Neural progenitor cell (in vitro differentiated cells): ENCODE measurements at regions not wholly inside any gene's neighbourhood (a gene's known extent, or its start where the extent isn't known, plus 50 kb on each side); places are given as distances from the start of the nearest gene placed in this dataset.

ENCODE experiments used
- DNase-seq: peaks from one replicate; pipeline ENCODE4 v3.0.0-alpha.2; 2016; ENCODE audit warnings: low spot score
- H2AFZ ChIP-seq: fragments of 200-600 bp; sonication (generic); replicated peaks from 2 replicates; pipeline ENCODE4 v1.6.1; 2016; ENCODE audit warnings: antibody characterized with exemption
- H3F3A ChIP-seq: fragments of 200-600 bp; sonication (generic); 2 replicates; pipeline ENCODE4 v1.6.1; 2016; ENCODE audit warnings: antibody characterized with exemption, low read depth
- H3K27ac ChIP-seq: fragments of 200-600 bp; sonication (generic); 2 replicates; pipeline ENCODE4 v1.5.1; 2016; ENCODE audit warnings: mild to moderate bottlenecking
- H3K27me3 ChIP-seq: fragments of 200-600 bp; sonication (generic); 2 replicates; pipeline ENCODE4 v1.6.1; 2016; ENCODE audit warnings: mild to moderate bottlenecking, moderate library complexity
- H3K36me3 ChIP-seq: fragments of 200-600 bp; sonication (generic); 2 replicates; pipeline ENCODE4 v1.5.1; 2016
- H3K4me1 ChIP-seq: fragments of 200-600 bp; sonication (generic); 2 replicates; pipeline ENCODE4 v1.6.1; 2016; ENCODE audit warnings: mixed run types
- H3K4me2 ChIP-seq: fragments of 200-600 bp; sonication (generic); 2 replicates; pipeline ENCODE4 v1.6.1; 2016
- H3K4me3 ChIP-seq: fragments of 200-600 bp; sonication (generic); 2 replicates; pipeline ENCODE4 v1.5.1; 2016
- H3K79me2 ChIP-seq: fragments of 200-600 bp; sonication (generic); 2 replicates; pipeline ENCODE4 v1.6.1; 2016; ENCODE audit warnings: low read depth
- H3K9ac ChIP-seq: fragments of 200-600 bp; sonication (generic); 2 replicates; pipeline ENCODE4 v1.6.1; 2016
- H3K9me3 ChIP-seq: fragments of 200-600 bp; sonication (generic); 2 replicates; pipeline ENCODE4 v1.5.1; 2016; ENCODE audit warnings: low read depth
- H4K20me1 ChIP-seq: fragments of 200-600 bp; sonication (generic); 2 replicates; pipeline ENCODE4 v1.6.1; 2016; ENCODE audit warnings: low read depth
- H3K27ac Mint-ChIP-seq: 3 replicates; pipeline ENCODE4 v1.8.0; 2021; ENCODE audit warnings: mixed read lengths
- H3K27me3 Mint-ChIP-seq: 2 replicates; pipeline ENCODE4 v1.8.0; 2022; ENCODE audit warnings: low read depth, mild to moderate bottlenecking, inconsistent platforms, moderate library complexity, mixed read lengths; ENCODE audit not compliant: insufficient read depth
- H3K36me3 Mint-ChIP-seq: 3 replicates; pipeline ENCODE4 v1.8.0; 2021; ENCODE audit warnings: mixed read lengths
- H3K4me1 Mint-ChIP-seq: 3 replicates; pipeline ENCODE4 v1.8.0; 2021; ENCODE audit warnings: mixed read lengths
- H3K4me3 Mint-ChIP-seq: 3 replicates; pipeline ENCODE4 v1.8.0; 2021; ENCODE audit warnings: mild to moderate bottlenecking, moderate library complexity, mixed read lengths
- H3K9me3 Mint-ChIP-seq: 3 replicates; pipeline ENCODE4 v1.8.0; 2020; ENCODE audit warnings: mixed read lengths
- EZH2 ChIP-seq: fragments of 200-600 bp; sonication (generic); IDR thresholded peaks from 2 replicates; pipeline ENCODE4 v1.6.1; 2017; ENCODE audit warnings: antibody characterized with exemption, mild to moderate bottlenecking, moderate library complexity
- EZH2phosphoT487 ChIP-seq: fragments of 200-600 bp; sonication (generic); IDR thresholded peaks from 2 replicates; pipeline ENCODE4 v1.6.1; 2017; ENCODE audit warnings: antibody characterized with exemption
- TF ChIP-seq, protein P1 (sequence below): fragments of 200-600 bp; sonication (generic); IDR thresholded peaks from 2 replicates; pipeline ENCODE4 v1.5.1; 2017; ENCODE audit warnings: antibody characterized with exemption, mild to moderate bottlenecking

DNA sequence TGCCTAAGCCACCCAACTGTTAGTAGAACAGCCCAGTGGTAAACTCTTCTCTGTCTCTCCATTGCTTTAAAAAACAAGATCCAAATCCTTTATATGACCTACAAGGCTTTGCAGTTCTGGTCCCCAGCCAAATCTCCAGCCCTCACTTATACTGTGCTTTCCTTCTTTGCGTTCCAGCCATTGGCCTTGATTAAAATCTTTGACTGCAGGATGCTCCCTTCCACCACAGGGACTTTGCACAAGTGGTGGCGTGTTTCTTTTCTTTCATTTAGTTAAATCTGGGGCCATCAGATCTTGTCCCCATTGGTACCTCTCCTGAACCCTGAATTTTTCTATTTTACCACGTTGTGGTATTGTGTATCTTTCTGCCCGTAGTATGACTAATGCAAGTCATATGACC, 183.7 kb downstream of the VRK1 start:
- Mint-ChIP-seq H3K9me3 (peaks cover 3% of the 10 kb centered on the region), H3K4me3 (no peak overlapping the region), H3K27ac (no peak overlapping the region), H3K4me1 (no peaks in the 10 kb centered on the region), H3K27me3 (no peaks in the 10 kb centered on the region), H3K36me3 (peaks cover 2% of the 10 kb centered on the region)
- no peak overlapping the region for H3K4me2 ChIP-seq
- H2AFZ ChIP-seq: no peak overlapping the region
- H3K4me1 ChIP-seq: no peaks in the 10 kb centered on the region
- no peak overlapping the region for H3K4me3 ChIP-seq
- H3K27me3 ChIP-seq: no peaks in the 10 kb centered on the region
- peaks cover under 1% of the 10 kb centered on the region for H3K9me3 ChIP-seq
- H3F3A ChIP-seq: no peaks in the 10 kb centered on the region
- no peak overlapping the region for H3K9ac ChIP-seq
- no peak for TF ChIP-seq EZH2phosphoT487
- TF ChIP-seq EZH2: no peak
- TF ChIP-seq, protein P1, sequence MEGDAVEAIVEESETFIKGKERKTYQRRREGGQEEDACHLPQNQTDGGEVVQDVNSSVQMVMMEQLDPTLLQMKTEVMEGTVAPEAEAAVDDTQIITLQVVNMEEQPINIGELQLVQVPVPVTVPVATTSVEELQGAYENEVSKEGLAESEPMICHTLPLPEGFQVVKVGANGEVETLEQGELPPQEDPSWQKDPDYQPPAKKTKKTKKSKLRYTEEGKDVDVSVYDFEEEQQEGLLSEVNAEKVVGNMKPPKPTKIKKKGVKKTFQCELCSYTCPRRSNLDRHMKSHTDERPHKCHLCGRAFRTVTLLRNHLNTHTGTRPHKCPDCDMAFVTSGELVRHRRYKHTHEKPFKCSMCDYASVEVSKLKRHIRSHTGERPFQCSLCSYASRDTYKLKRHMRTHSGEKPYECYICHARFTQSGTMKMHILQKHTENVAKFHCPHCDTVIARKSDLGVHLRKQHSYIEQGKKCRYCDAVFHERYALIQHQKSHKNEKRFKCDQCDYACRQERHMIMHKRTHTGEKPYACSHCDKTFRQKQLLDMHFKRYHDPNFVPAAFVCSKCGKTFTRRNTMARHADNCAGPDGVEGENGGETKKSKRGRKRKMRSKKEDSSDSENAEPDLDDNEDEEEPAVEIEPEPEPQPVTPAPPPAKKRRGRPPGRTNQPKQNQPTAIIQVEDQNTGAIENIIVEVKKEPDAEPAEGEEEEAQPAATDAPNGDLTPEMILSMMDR: no peak
- DNase-seq: no peak
- no peaks in the 10 kb centered on the region for H3K36me3 ChIP-seq
- no peak overlapping the region for H3K27ac ChIP-seq
- no peaks in the 10 kb centered on the region for H3K79me2 ChIP-seq
- H4K20me1 ChIP-seq: no peaks in the 10 kb centered on the region

DNA sequence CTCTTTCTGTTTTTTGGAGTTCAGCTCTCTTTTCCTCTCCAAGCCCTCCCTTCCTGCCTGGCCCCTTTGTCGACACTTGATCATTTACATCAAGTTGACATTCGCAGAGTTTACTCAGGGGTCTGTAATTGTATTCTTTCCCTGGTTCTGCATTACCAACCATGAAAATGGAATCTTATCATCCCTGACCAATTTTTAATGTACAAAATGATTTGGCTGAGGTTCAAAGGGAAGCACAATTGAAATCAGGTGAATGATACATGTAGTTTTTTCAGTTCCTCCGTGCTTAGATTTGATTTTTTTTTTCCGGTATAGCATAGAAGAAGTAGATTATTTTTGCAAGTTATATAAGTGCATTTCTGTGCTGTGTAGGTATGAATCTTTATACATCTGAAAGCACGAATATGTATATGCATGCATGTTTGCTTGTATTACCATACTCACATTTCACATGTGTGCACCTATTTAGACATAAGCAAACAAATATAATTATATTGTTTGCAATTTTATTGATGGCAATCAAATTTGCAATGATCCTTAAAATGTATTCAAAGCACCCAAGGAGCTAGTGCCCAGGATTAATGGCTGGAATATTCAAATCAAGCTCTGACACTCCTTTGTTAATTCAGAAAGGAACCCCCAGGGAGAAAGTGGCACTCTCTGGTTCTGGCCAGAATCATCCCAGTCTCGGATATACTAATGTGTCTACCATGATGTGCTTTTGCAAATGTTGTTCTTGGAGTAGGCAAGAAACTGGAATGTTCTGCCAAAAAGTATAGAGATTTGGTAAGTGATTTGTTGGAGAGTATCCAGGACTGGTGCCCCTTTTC, 189.3 kb downstream of the VRK1 start:
- DNase-seq: no peak

DNA sequence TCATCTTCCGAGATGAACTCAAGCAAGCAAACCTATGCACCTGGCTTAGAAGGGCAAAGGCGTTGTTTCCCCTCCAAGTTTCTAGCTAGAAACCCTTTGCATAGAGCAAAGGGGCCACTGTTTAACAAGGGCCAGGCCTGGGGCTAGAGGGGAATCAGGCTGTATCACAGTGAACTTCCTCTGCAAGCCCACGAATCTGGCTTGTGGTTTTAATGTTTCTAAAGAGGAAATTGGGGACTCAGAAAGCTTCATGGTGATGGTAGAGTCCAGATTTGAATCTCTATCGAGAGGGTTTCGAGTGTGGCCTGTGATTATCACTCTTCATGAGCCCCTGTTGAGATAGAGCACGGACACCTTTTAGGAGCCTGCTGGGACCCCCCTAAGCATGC, 189.9 kb downstream of the VRK1 start:
- peaks cover 5% of the 10 kb centered on the region for H3K4me1 ChIP-seq
- no peaks in the 10 kb centered on the region for H3K36me3 ChIP-seq
- TF ChIP-seq, protein P1: no peak
- no peak for TF ChIP-seq EZH2phosphoT487
- TF ChIP-seq EZH2: no peak
- no peak overlapping the region for H3K4me3 ChIP-seq
- H4K20me1 ChIP-seq: no peaks in the 10 kb centered on the region
- no peaks in the 10 kb centered on the region for H3K79me2 ChIP-seq
- Mint-ChIP-seq H3K4me1 (peaks cover 14% of the 10 kb centered on the region), H3K36me3 (no peaks in the 10 kb centered on the region), H3K9me3 (no peaks in the 10 kb centered on the region), H3K27me3 (peaks cover 3% of the 10 kb centered on the region), H3K27ac (no peak overlapping the region), H3K4me3 (no peak overlapping the region)
- no peak overlapping the region for H3K9ac ChIP-seq
- H3K9me3 ChIP-seq: no peaks in the 10 kb centered on the region
- H3K4me2 ChIP-seq: no peak overlapping the region
- H3F3A ChIP-seq: no peaks in the 10 kb centered on the region
- H2AFZ ChIP-seq: no peak overlapping the region
- no peak overlapping the region for H3K27ac ChIP-seq
- no peaks in the 10 kb centered on the region for H3K27me3 ChIP-seq
- DNase-seq: no peak

More for the DNA sequence above, 189.3 kb downstream of the VRK1 start:
- Mint-ChIP-seq H3K9me3 (no peaks in the 10 kb centered on the region), H3K36me3 (no peaks in the 10 kb centered on the region), H3K27me3 (peaks cover 3% of the 10 kb centered on the region), H3K27ac (no peak overlapping the region), H3K4me1 (peaks cover 14% of the 10 kb centered on the region), H3K4me3 (no peak overlapping the region)
- no peak overlapping the region for H2AFZ ChIP-seq
- no peaks in the 10 kb centered on the region for H3K9me3 ChIP-seq
- H3K4me3 ChIP-seq: no peak overlapping the region
- H4K20me1 ChIP-seq: no peaks in the 10 kb centered on the region
- TF ChIP-seq, protein P1: no peak
- no peak for TF ChIP-seq EZH2
- no peak for TF ChIP-seq EZH2phosphoT487
- H3F3A ChIP-seq: no peaks in the 10 kb centered on the region
- no peak overlapping the region for H3K4me2 ChIP-seq
- H3K27ac ChIP-seq: no peak overlapping the region
- peaks cover 5% of the 10 kb centered on the region for H3K4me1 ChIP-seq
- H3K79me2 ChIP-seq: no peaks in the 10 kb centered on the region
- H3K27me3 ChIP-seq: no peaks in the 10 kb centered on the region
- no peaks in the 10 kb centered on the region for H3K36me3 ChIP-seq
- no peak overlapping the region for H3K9ac ChIP-seq
